K562 (cell line): ENCODE measurements at regions not wholly inside any gene's neighbourhood (a gene's known extent, or its start where the extent isn't known, plus 50 kb on each side); places are given as distances from the start of the nearest gene placed in this dataset.

Source experiments
- ATAC-seq: fragments of 200-7000 bp; cut with Tn5 transposase; 3 replicates; pipeline ENCODE4 v1.9.1; 2020; ENCODE audit warnings: moderate library complexity
- BruUV-seq: library from RNA; stranded (reverse); fragments of 400-500 nt; replicated peaks from 2 replicates; lab custom pipeline; 2021; lab: Mats Ljungman, UMichigan
- CTCF ChIA-PET: fragments of 300-600 bp; formaldehyde crosslinking; extraction: SDS; loops from one replicate; lab custom pipeline; 2021; ENCODE audit warnings: low intra/inter-chr PET ratio; lab: Yijun Ruan, JAX
- POLR2A ChIA-PET: fragments of 300-600, 350-650 bp; sonication (Branson Sonifier 250); formaldehyde crosslinking; extraction: SDS; loops from one replicate; lab custom pipeline; 2021; ENCODE audit warnings: antibody characterized with exemption, inconsistent platforms; lab: Yijun Ruan, JAX
- DNase-seq, 4 experiments: peaks; one replicate each; pipeline versions ENCODE4 v3.0.0 to v3.0.0-alpha.2; 2011 to 2018; ENCODE audit warnings: low spot score in 3 of 4, mixed read lengths in 3 of 4; ENCODE audit errors: extremely low read depth in 1 of 4
- FAIRE-seq: peaks from 2 replicates; lab custom pipeline; 2011; peaks lifted over from hg19 to GRCh38; lab: Jason Lieb, UNC
- H2AFZ ChIP-seq: 2 replicates; pipeline ENCODE4 v1.6.0; 2011; ENCODE audit warnings: low read depth, low read length, control low read depth, inconsistent platforms
- H3K27ac ChIP-seq: fragments of 200-600 bp; 3 replicates; pipeline ENCODE4 v1.8.0; 2011; ENCODE audit warnings: low read depth, mild to moderate bottlenecking, control low read depth, inconsistent platforms, low read length, moderate library complexity, mixed read lengths; ENCODE audit errors: extremely low read depth
- H3K27me3 ChIP-seq, 2 experiments: fragments of 300-600 bp in 1 of 2; 2 replicates in 1 of 2; 3 replicates in 1 of 2; pipeline versions ENCODE4 v1.6.0 to v1.8.0; 2011; ENCODE audit warnings: inconsistent platforms in 2 of 2, low read length in 2 of 2, mild to moderate bottlenecking in 1 of 2, mixed read lengths in 1 of 2, moderate library complexity in 1 of 2; ENCODE audit not compliant: control insufficient read depth in 2 of 2, insufficient read depth in 2 of 2
- H3K36me3 ChIP-seq: fragments of 300-600 bp; 3 replicates; pipeline ENCODE4 v1.8.0; 2011; ENCODE audit warnings: mild to moderate bottlenecking, low read length, inconsistent platforms; ENCODE audit not compliant: control insufficient read depth, insufficient read depth
- H3K4me1 ChIP-seq, 2 experiments: fragments of 200-600 bp in 1 of 2; replicated peaks in 1 of 2; 2 replicates in 1 of 2; 3 replicates in 1 of 2; pipeline versions ENCODE4 v1.5.1 to v1.8.0; 2011; ENCODE audit warnings: inconsistent platforms in 2 of 2, low read length in 2 of 2, mild to moderate bottlenecking in 1 of 2, mixed read lengths in 1 of 2, moderate library complexity in 1 of 2; ENCODE audit not compliant: control insufficient read depth in 2 of 2, insufficient read depth in 2 of 2
- H3K4me2 ChIP-seq: 2 replicates; pipeline ENCODE4 v1.6.1; 2011; ENCODE audit warnings: low read length, control low read depth, inconsistent platforms, mixed read lengths; ENCODE audit not compliant: insufficient read depth
- H3K4me3 ChIP-seq: fragments of 200-600 bp; sonication (generic), shearing (Covaris generic); 2 replicates; pipeline ENCODE4 v1.5.1; 2016; ENCODE audit warnings: control low read depth, inconsistent platforms
- H3K79me2 ChIP-seq: fragments of 200-600 bp; 3 replicates; pipeline ENCODE4 v1.8.0; 2011; ENCODE audit warnings: low read length, inconsistent platforms; ENCODE audit not compliant: control insufficient read depth, insufficient read depth
- H3K9ac ChIP-seq, 2 experiments: 2 replicates each; pipeline versions ENCODE4 v1.6.0 to v1.6.1; 2011; ENCODE audit warnings: low read depth in 2 of 2, low read length in 2 of 2, control low read depth in 1 of 2, inconsistent platforms in 1 of 2, mild to moderate bottlenecking in 1 of 2, mixed read lengths in 1 of 2; ENCODE audit not compliant: insufficient read depth in 1 of 2
- H3K9me1 ChIP-seq: one replicate; pipeline ENCODE4 v1.6.0; 2011; ENCODE audit warnings: inconsistent platforms, mild to moderate bottlenecking, low read length, moderate library complexity; ENCODE audit not compliant: control insufficient read depth, insufficient read depth
- H3K9me3 ChIP-seq: replicated peaks from 2 replicates; pipeline ENCODE4 v1.5.1; 2011; ENCODE audit warnings: low read depth, low read length, inconsistent platforms; ENCODE audit not compliant: control insufficient read depth, insufficient read depth
- H4K20me1 ChIP-seq: replicated peaks from 2 replicates; pipeline ENCODE4 v1.6.1; 2011; ENCODE audit warnings: low read length, inconsistent platforms, mixed read lengths; ENCODE audit not compliant: control insufficient read depth, insufficient read depth
- DACH1 ChIP-seq: fragments of 450-650 bp; IDR thresholded peaks from 2 replicates; pipeline ENCODE4 v1.6.1; 2018; ENCODE audit not compliant: partially characterized antibody
- DNMT1 ChIP-seq: fragments of 450-650 bp; IDR thresholded peaks from 2 replicates; pipeline ENCODE4 v1.6.1; 2016; ENCODE audit warnings: antibody characterized with exemption, mild to moderate bottlenecking
- GATA2 ChIP-seq: sonication (generic); formaldehyde crosslinking; IDR thresholded peaks from 2 replicates; pipeline ENCODE4 v1.4.0; 2020; ENCODE audit warnings: mild to moderate bottlenecking, missing genetic modification reagents
- HMGN3 ChIP-seq: IDR thresholded peaks from 2 replicates; pipeline ENCODE4 v1.6.1; 2011; ENCODE audit warnings: borderline replicate concordance, low read depth, mild to moderate bottlenecking, mixed read lengths, low read length; ENCODE audit not compliant: insufficient read length; ENCODE audit errors: extremely low read depth
- PHTF2 ChIP-seq: fragments of 250-450 bp; sonication (Bioruptor Pico); IDR thresholded peaks from 2 replicates; pipeline ENCODE4 v1.5.0; 2021; ENCODE audit warnings: mild to moderate bottlenecking
- SRSF3 ChIP-seq: fragments of 200-400 bp; formaldehyde crosslinking; IDR thresholded peaks from 2 replicates; pipeline ENCODE4 v1.6.1; 2016; ENCODE audit warnings: mild to moderate bottlenecking, low read length, moderate library complexity; ENCODE audit not compliant: insufficient read depth
- YY1 ChIP-seq, 3 experiments: IDR thresholded peaks; 2 replicates each; pipeline ENCODE4 v1.6.1; 2011; ENCODE audit warnings: low read length in 2 of 3, mild to moderate bottlenecking in 2 of 3, moderate library complexity in 2 of 3, borderline replicate concordance in 1 of 3, control low read depth in 1 of 3, low read depth in 1 of 3; ENCODE audit not compliant: insufficient read depth in 3 of 3, insufficient replicate concordance in 2 of 3, control insufficient read depth in 1 of 3, insufficient read length in 1 of 3; ENCODE audit errors: extremely low read depth in 1 of 3
- ZNF740 ChIP-seq, 3 experiments: fragments of 200-800 bp in 1 of 3; sonication (Bioruptor generic) in 1 of 3; sonication (generic) in 1 of 3; formaldehyde crosslinking in 1 of 3; IDR thresholded peaks; 2 replicates each; pipeline versions ENCODE4 v1.6.1 to v1.8.0; 2016 to 2022; ENCODE audit warnings: mild to moderate bottlenecking in 2 of 3, missing compliant biosample characterization in 2 of 3, missing genetic modification characterization in 2 of 3, missing genetic modification reagents in 1 of 3
- WGBS: fragments of 100-300 bp; shearing (Covaris generic); methylation state at CpG from one replicate; pipeline ENCODE4 v1.1.6; 2016; ENCODE audit warnings: low coverage, mixed read lengths; ENCODE audit not compliant: insufficient coverage; ENCODE audit errors: missing lambda C conversion rate; 5-methylcytosine and 5-hydroxymethylcytosine counted together
- in situ Hi-C: fragments of 300-500 bp; cut with MboI; formaldehyde crosslinking; loops from 4 replicates; pipeline ENCODE4 v1.15.0; 2018; ENCODE audit warnings: inconsistent platforms, mixed read lengths
- intact Hi-C: fragments of 100-400 bp; cut with micrococcal nuclease; formaldehyde crosslinking; loops from 2 replicates; pipeline ENCODE4 v1.14.2; 2022
- TF ChIP-seq, protein P1 (sequence below): fragments of 450-650 bp; formaldehyde crosslinking; IDR thresholded peaks from 2 replicates; pipeline ENCODE4 v1.4.0; 2020; ENCODE audit warnings: mild to moderate bottlenecking, moderate library complexity
- TF ChIP-seq, protein P2 (sequence below): fragments of 250-450 bp; sonication (Bioruptor Pico); IDR thresholded peaks from 2 replicates; pipeline ENCODE4 v1.5.0; 2022; ENCODE audit warnings: mild to moderate bottlenecking
- TF ChIP-seq, protein P3 (sequence below), 2 experiments: fragments of 450-650 bp in 1 of 2; sonication (generic) in 1 of 2; formaldehyde crosslinking in 1 of 2; IDR thresholded peaks in 1 of 2; conservative IDR thresholded peaks in 1 of 2; 2 replicates each; pipeline versions ENCODE4 v1.6.1 to v1.8.1; 2016 to 2023; ENCODE audit warnings: mild to moderate bottlenecking in 2 of 2, moderate library complexity in 2 of 2, inconsistent platforms in 1 of 2, missing genetic modification reagents in 1 of 2

GRCh38 chr18:7488571-7488970 is 78.5 kb upstream of the PTPRM start:
- H3K36me3 ChIP-seq, result no peaks in the 10 kb centered on the region
- no peaks in the 10 kb centered on the region for H4K20me1 ChIP-seq
- H3K27me3 ChIP-seq, result peaks cover 0 to 2% of the 10 kb centered on the region in 2 experiments; a peak in 2 of 5 replicates
- no peak for DNase-seq
- ChIA-PET CTCF (no interaction called here), POLR2A (no interaction called here)
- intact Hi-C loops (no loop called here), in situ Hi-C loops (no loop called here)
- H3K4me3 ChIP-seq, result no peak overlapping the region
- H3K9me3 ChIP-seq, result no peaks in the 10 kb centered on the region
- no peak overlapping the region for H3K9ac ChIP-seq
- WGBS, result 0% methylated on average over 4 of the region's 4 CpGs
- no TSS peak for BruUV-seq
- no peak for FAIRE-seq
- no peak for ATAC-seq
- H3K9me1 ChIP-seq, result no peaks in the 10 kb centered on the region
- H3K27ac ChIP-seq, result no peak overlapping the region
- no peak overlapping the region for H3K4me2 ChIP-seq
- H3K4me1 ChIP-seq, result no peaks in the 10 kb centered on the region
- H2AFZ ChIP-seq, result no peak overlapping the region
- H3K79me2 ChIP-seq, result no peaks in the 10 kb centered on the region
- TF ChIP-seq, protein P1, sequence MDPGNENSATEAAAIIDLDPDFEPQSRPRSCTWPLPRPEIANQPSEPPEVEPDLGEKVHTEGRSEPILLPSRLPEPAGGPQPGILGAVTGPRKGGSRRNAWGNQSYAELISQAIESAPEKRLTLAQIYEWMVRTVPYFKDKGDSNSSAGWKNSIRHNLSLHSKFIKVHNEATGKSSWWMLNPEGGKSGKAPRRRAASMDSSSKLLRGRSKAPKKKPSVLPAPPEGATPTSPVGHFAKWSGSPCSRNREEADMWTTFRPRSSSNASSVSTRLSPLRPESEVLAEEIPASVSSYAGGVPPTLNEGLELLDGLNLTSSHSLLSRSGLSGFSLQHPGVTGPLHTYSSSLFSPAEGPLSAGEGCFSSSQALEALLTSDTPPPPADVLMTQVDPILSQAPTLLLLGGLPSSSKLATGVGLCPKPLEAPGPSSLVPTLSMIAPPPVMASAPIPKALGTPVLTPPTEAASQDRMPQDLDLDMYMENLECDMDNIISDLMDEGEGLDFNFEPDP, result no peak
- TF ChIP-seq DNMT1 (no peak), YY1 (IDR thresholded peaks at IDR 0.05; ENCODE audit: borderline replicate concordance in 1 of 3, control insufficient read depth in 1 of 3, extremely low read depth in 1 of 3, insufficient read depth in 3 of 3, insufficient read length in 1 of 3, insufficient replicate concordance in 2 of 3, low read depth in 1 of 3, low read length in 2 of 3) (no peak), SRSF3 (no peak), DACH1 (no peak), PHTF2 (CRISPR knock-in tag) (no peak), HMGN3 (no peak), ZNF740 (CRISPR knock-in tag; IDR thresholded peaks at IDR 0.05) (no peak), ZNF740 (tag; IDR thresholded peaks at IDR 0.05) (no peak), GATA2 (CRISPR knock-in tag) (no peak)
- TF ChIP-seq, protein P2, sequence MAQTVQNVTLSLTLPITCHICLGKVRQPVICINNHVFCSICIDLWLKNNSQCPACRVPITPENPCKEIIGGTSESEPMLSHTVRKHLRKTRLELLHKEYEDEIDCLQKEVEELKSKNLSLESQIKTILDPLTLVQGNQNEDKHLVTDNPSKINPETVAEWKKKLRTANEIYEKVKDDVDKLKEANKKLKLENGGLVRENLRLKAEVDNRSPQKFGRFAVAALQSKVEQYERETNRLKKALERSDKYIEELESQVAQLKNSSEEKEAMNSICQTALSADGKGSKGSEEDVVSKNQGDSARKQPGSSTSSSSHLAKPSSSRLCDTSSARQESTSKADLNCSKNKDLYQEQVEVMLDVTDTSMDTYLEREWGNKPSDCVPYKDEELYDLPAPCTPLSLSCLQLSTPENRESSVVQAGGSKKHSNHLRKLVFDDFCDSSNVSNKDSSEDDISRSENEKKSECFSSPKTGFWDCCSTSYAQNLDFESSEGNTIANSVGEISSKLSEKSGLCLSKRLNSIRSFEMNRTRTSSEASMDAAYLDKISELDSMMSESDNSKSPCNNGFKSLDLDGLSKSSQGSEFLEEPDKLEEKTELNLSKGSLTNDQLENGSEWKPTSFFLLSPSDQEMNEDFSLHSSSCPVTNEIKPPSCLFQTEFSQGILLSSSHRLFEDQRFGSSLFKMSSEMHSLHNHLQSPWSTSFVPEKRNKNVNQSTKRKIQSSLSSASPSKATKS, result no peak
- TF ChIP-seq, protein P3, sequence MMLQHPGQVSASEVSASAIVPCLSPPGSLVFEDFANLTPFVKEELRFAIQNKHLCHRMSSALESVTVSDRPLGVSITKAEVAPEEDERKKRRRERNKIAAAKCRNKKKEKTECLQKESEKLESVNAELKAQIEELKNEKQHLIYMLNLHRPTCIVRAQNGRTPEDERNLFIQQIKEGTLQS (IDR thresholded peaks at IDR 0.05), result no peak
- TF ChIP-seq, protein P3 (CRISPR knock-in tag; conservative IDR thresholded peaks at IDR 0.05), result no peak
